ENCODE measurements at regions not wholly inside any gene's neighbourhood (a gene's known extent, or its start where the extent isn't known, plus 50 kb on each side); places are given as distances from the start of the nearest gene placed in this dataset.
"Not testable (repeated sequence)": the region's sequence is repeated elsewhere in the genome, so short reads cannot be mapped to it uniquely, and the experiment has no call there.

- H3K9me3 ChIP-seq (ENCODE audit: insufficient read depth, low read length) = no peaks in the 10 kb centered on the region
- no peaks in the 10 kb centered on the region for H3K27me3 ChIP-seq (ENCODE audit: insufficient read depth, insufficient read length)
- no peak overlapping the region for H3K9ac ChIP-seq (ENCODE audit: insufficient read length, low read depth)
- no peaks in the 10 kb centered on the region for H3K4me1 ChIP-seq (ENCODE audit: insufficient read depth, insufficient read length)
- no peaks in the 10 kb centered on the region for H3K36me3 ChIP-seq (ENCODE audit: insufficient read depth, insufficient read length, low read length)
- no peak for TF ChIP-seq ZNF274 (IDR thresholded peaks at IDR 0.05; ENCODE audit: low read depth, low read length)
- TF ChIP-seq SUZ12 (IDR thresholded peaks at IDR 0.05; ENCODE audit: extremely low read depth, insufficient read depth, insufficient read length) = no peak
- no peak overlapping the region for H3K4me3 ChIP-seq (ENCODE audit: insufficient read length, low read depth)
- no peak for DNase-seq (ENCODE audit: low read depth, low spot score)
Measured at GRCh38 chr2:200110381-200110780, 155.0 kb downstream of the MAIP1 start.

GRCh38 chr2:200113016-200113799 is 157.8 kb downstream of the MAIP1 start:
- H3K9ac ChIP-seq (ENCODE audit: insufficient read length, low read depth); H3K4me1 ChIP-seq (ENCODE audit: insufficient read depth, insufficient read length); H3K27me3 ChIP-seq (ENCODE audit: insufficient read depth, insufficient read length); DNase-seq (ENCODE audit: low read depth, low spot score); H3K9me3 ChIP-seq (ENCODE audit: insufficient read depth, low read length); H3K4me3 ChIP-seq (ENCODE audit: insufficient read length, low read depth); H3K36me3 ChIP-seq (ENCODE audit: insufficient read depth, insufficient read length, low read length): not testable (repeated sequence)

- TF ChIP-seq YY1 (IDR thresholded peaks at IDR 0.05; ENCODE audit: insufficient read depth, insufficient read length) (no peak), SUZ12 (IDR thresholded peaks at IDR 0.05; ENCODE audit: extremely low read depth, insufficient read depth, insufficient read length) (no peak), ZNF274 (IDR thresholded peaks at IDR 0.05; ENCODE audit: low read depth, low read length) (no peak)
- Histone ChIP-seq H3K36me3 (ENCODE audit: insufficient read depth, insufficient read length, low read length) (no peaks in the 10 kb centered on the region), H3K4me1 (ENCODE audit: insufficient read depth, insufficient read length) (no peaks in the 10 kb centered on the region), H3K9me3 (ENCODE audit: insufficient read depth, low read length) (no peaks in the 10 kb centered on the region), H3K27me3 (ENCODE audit: insufficient read depth, insufficient read length) (no peaks in the 10 kb centered on the region), H3K4me3 (ENCODE audit: insufficient read length, low read depth) (no peak overlapping the region), H3K9ac (ENCODE audit: insufficient read length, low read depth) (no peak overlapping the region)
- no peak for DNase-seq (ENCODE audit: low read depth, low spot score)
Measured at GRCh38 chr2:200119236-200119635, 163.9 kb downstream of the MAIP1 start.

- Histone ChIP-seq H3K9me3 (ENCODE audit: insufficient read depth, low read length) (0 out of 2 replicates have a peak, but pooled peaks cover 4% of the 10 kb centered on the region), H3K4me3 (ENCODE audit: insufficient read length, low read depth) (no peak overlapping the region), H3K9ac (ENCODE audit: insufficient read length, low read depth) (no peak overlapping the region), H3K36me3 (ENCODE audit: insufficient read depth, insufficient read length, low read length) (no peaks in the 10 kb centered on the region), H3K27me3 (ENCODE audit: insufficient read depth, insufficient read length) (no peaks in the 10 kb centered on the region), H3K4me1 (ENCODE audit: insufficient read depth, insufficient read length) (peaks cover 2% of the 10 kb centered on the region)
- no peak for TF ChIP-seq ZNF274 (IDR thresholded peaks at IDR 0.05; ENCODE audit: low read depth, low read length)
- TF ChIP-seq SUZ12 (IDR thresholded peaks at IDR 0.05; ENCODE audit: extremely low read depth, insufficient read depth, insufficient read length) = no peak
- TF ChIP-seq YY1 (IDR thresholded peaks at IDR 0.05; ENCODE audit: insufficient read depth, insufficient read length) = no peak
- DNase-seq (ENCODE audit: low read depth, low spot score) = no peak
Measured at GRCh38 chr2:200121931-200122330, 166.5 kb downstream of the MAIP1 start.

- 0 out of 2 replicates have a peak, but pooled peaks cover 4% of the 10 kb centered on the region for H3K9me3 ChIP-seq (ENCODE audit: insufficient read depth, low read length)
- no peak for DNase-seq (ENCODE audit: low read depth, low spot score)
- TF ChIP-seq YY1 (IDR thresholded peaks at IDR 0.05; ENCODE audit: insufficient read depth, insufficient read length) = no peak
- no peak for TF ChIP-seq ZNF274 (IDR thresholded peaks at IDR 0.05; ENCODE audit: low read depth, low read length)
- TF ChIP-seq SUZ12 (IDR thresholded peaks at IDR 0.05; ENCODE audit: extremely low read depth, insufficient read depth, insufficient read length) = no peak
- no peaks in the 10 kb centered on the region for H3K36me3 ChIP-seq (ENCODE audit: insufficient read depth, insufficient read length, low read length)
- no peak overlapping the region for H3K4me3 ChIP-seq (ENCODE audit: insufficient read length, low read depth)
- H3K9ac ChIP-seq (ENCODE audit: insufficient read length, low read depth) = no peak overlapping the region
- no peaks in the 10 kb centered on the region for H3K27me3 ChIP-seq (ENCODE audit: insufficient read depth, insufficient read length)
- H3K4me1 ChIP-seq (ENCODE audit: insufficient read depth, insufficient read length) = peaks cover 2% of the 10 kb centered on the region
Measured at GRCh38 chr2:200122683-200123082, 167.3 kb downstream of the MAIP1 start.

GRCh38 chr2:200124665-200125368 is 169.4 kb downstream of the MAIP1 start:
- not testable (repeated sequence) for H3K36me3 ChIP-seq (ENCODE audit: insufficient read depth, insufficient read length, low read length); H3K4me1 ChIP-seq (ENCODE audit: insufficient read depth, insufficient read length); H3K9ac ChIP-seq (ENCODE audit: insufficient read length, low read depth); H3K27me3 ChIP-seq (ENCODE audit: insufficient read depth, insufficient read length); H3K4me3 ChIP-seq (ENCODE audit: insufficient read length, low read depth); H3K9me3 ChIP-seq (ENCODE audit: insufficient read depth, low read length); DNase-seq (ENCODE audit: low read depth, low spot score)

- DNase-seq (ENCODE audit: low read depth, low spot score) = no peak
- peaks cover 2% of the 10 kb centered on the region for H3K4me1 ChIP-seq (ENCODE audit: insufficient read depth, insufficient read length)
- no peak for TF ChIP-seq YY1 (IDR thresholded peaks at IDR 0.05; ENCODE audit: insufficient read depth, insufficient read length)
- H3K27me3 ChIP-seq (ENCODE audit: insufficient read depth, insufficient read length) = no peaks in the 10 kb centered on the region
- no peak overlapping the region for H3K4me3 ChIP-seq (ENCODE audit: insufficient read length, low read depth)
- H3K36me3 ChIP-seq (ENCODE audit: insufficient read depth, insufficient read length, low read length) = no peaks in the 10 kb centered on the region
- H3K9me3 ChIP-seq (ENCODE audit: insufficient read depth, low read length) = 0 out of 2 replicates have a peak, but pooled peaks cover 4% of the 10 kb centered on the region
- no peak overlapping the region for H3K9ac ChIP-seq (ENCODE audit: insufficient read length, low read depth)
Measured at GRCh38 chr2:200125444-200126284, 170.3 kb downstream of the MAIP1 start.

GRCh38 chr2:200126285-200126670 is 170.9 kb downstream of the MAIP1 start:
- not testable (repeated sequence) for H3K4me1 ChIP-seq (ENCODE audit: insufficient read depth, insufficient read length); DNase-seq (ENCODE audit: low read depth, low spot score); H3K9me3 ChIP-seq (ENCODE audit: insufficient read depth, low read length)

GRCh38 chr2:200126680-200127079 is 171.3 kb downstream of the MAIP1 start:
- H3K27me3 ChIP-seq (ENCODE audit: insufficient read depth, insufficient read length); H3K4me3 ChIP-seq (ENCODE audit: insufficient read length, low read depth); DNase-seq (ENCODE audit: low read depth, low spot score); H3K9ac ChIP-seq (ENCODE audit: insufficient read length, low read depth); H3K36me3 ChIP-seq (ENCODE audit: insufficient read depth, insufficient read length, low read length); H3K4me1 ChIP-seq (ENCODE audit: insufficient read depth, insufficient read length); H3K9me3 ChIP-seq (ENCODE audit: insufficient read depth, low read length): not testable (repeated sequence)

More at GRCh38 chr2:200126285-200126670, 170.9 kb downstream of the MAIP1 start:
- not testable (repeated sequence) for H3K4me3 ChIP-seq (ENCODE audit: insufficient read length, low read depth); H3K9ac ChIP-seq (ENCODE audit: insufficient read length, low read depth); H3K36me3 ChIP-seq (ENCODE audit: insufficient read depth, insufficient read length, low read length); H3K27me3 ChIP-seq (ENCODE audit: insufficient read depth, insufficient read length)
